GM12878 (cell line): ENCODE measurements at regions not wholly inside any gene's neighbourhood (a gene's known extent, or its start where the extent isn't known, plus 50 kb on each side); places are given as distances from the start of the nearest gene placed in this dataset.

ENCODE experiments used
- ATAC-seq: fragments of 200-7000 bp; cut with Tn5 transposase; 3 replicates; pipeline ENCODE4 v1.9.1; 2020; ENCODE audit warnings: mild to moderate bottlenecking, moderate library complexity
- BruUV-seq: library from RNA; stranded (reverse); fragments of 400-500 nt; replicated peaks from 2 replicates; lab custom pipeline; 2021; lab: Mats Ljungman, UMichigan
- CTCF ChIA-PET: fragments of 300-600 bp; sonication (Branson Sonifier 250); formaldehyde crosslinking; extraction: SDS; loops from one replicate; lab custom pipeline; 2021; ENCODE audit warnings: inconsistent platforms; lab: Yijun Ruan, JAX
- POLR2A ChIA-PET: fragments of 350-600 bp; formaldehyde crosslinking; extraction: SDS; loops from one replicate; lab custom pipeline; 2021; ENCODE audit warnings: inconsistent platforms; lab: Charles Lee
- RAD21 ChIA-PET: fragments of 300-600 bp; sonication (Branson Sonifier 250); formaldehyde crosslinking; loops from one replicate; lab custom pipeline; 2023; ENCODE audit warnings: antibody characterized with exemption; ENCODE audit not compliant: unreplicated experiment; lab: Charles Lee
- SMC1A ChIA-PET: fragments of 300-600 bp; sonication (Branson Sonifier 250); formaldehyde crosslinking; loops from one replicate; lab custom pipeline; 2023; ENCODE audit not compliant: unreplicated experiment, uncharacterized antibody; lab: Charles Lee
- DNase-seq: peaks from one replicate; pipeline ENCODE4 v3.0.0-alpha.2; 2011; ENCODE audit warnings: low read depth, low spot score
- FAIRE-seq: peaks from 3 replicates; lab custom pipeline; 2011; peaks lifted over from hg19 to GRCh38; lab: Jason Lieb, UNC
- H2AFZ ChIP-seq: 2 replicates; pipeline ENCODE4 v1.6.0; 2011; ENCODE audit warnings: low read depth, low read length, control low read depth; ENCODE audit not compliant: control insufficient read depth
- H3K27ac ChIP-seq: 2 replicates; pipeline ENCODE4 v1.5.1; 2011; ENCODE audit warnings: control low read depth; ENCODE audit not compliant: control insufficient read depth, insufficient read depth
- H3K27me3 ChIP-seq, 2 experiments: replicated peaks in 1 of 2; 2 replicates each; pipeline versions ENCODE4 v1.6.0 to v1.6.1; 2011; ENCODE audit warnings: low read length in 1 of 2; ENCODE audit not compliant: control insufficient read depth in 2 of 2, insufficient read depth in 2 of 2
- H3K36me3 ChIP-seq, 2 experiments: 2 replicates each; pipeline ENCODE4 v1.5.1; 2011; ENCODE audit warnings: low read length in 1 of 2; ENCODE audit not compliant: control insufficient read depth in 2 of 2, insufficient read depth in 2 of 2
- H3K4me1 ChIP-seq: 2 replicates; pipeline ENCODE4 v1.6.1; 2011; ENCODE audit warnings: mild to moderate bottlenecking, low read length, moderate library complexity, mixed read lengths; ENCODE audit not compliant: control insufficient read depth, insufficient read depth
- H3K4me2 ChIP-seq: 2 replicates; pipeline ENCODE4 v1.6.0; 2011; ENCODE audit warnings: control low read depth; ENCODE audit not compliant: control insufficient read depth, insufficient read depth
- H3K4me3 ChIP-seq: fragments of 200-600 bp; sonication (generic); 2 replicates; pipeline ENCODE4 v1.5.1; 2016
- H3K79me2 ChIP-seq: 2 replicates; pipeline ENCODE4 v1.6.0; 2011; ENCODE audit warnings: low read length; ENCODE audit not compliant: control insufficient read depth, insufficient read depth
- H3K9ac ChIP-seq: 2 replicates; pipeline ENCODE4 v1.8.0; 2011; ENCODE audit warnings: low read length, control low read depth, mixed read lengths; ENCODE audit not compliant: control insufficient read depth, insufficient read depth
- H3K9me3 ChIP-seq: replicated peaks from 3 replicates; pipeline ENCODE4 v1.5.1; 2011; ENCODE audit warnings: mild to moderate bottlenecking, low read length; ENCODE audit not compliant: control insufficient read depth, insufficient read depth
- H4K20me1 ChIP-seq: 2 replicates; pipeline ENCODE4 v1.6.0; 2011; ENCODE audit not compliant: control insufficient read depth, insufficient read depth
- BACH1 ChIP-seq: fragments of 450-650 bp; IDR thresholded peaks from 2 replicates; pipeline ENCODE4 v1.6.1; 2017; ENCODE audit warnings: mild to moderate bottlenecking, borderline replicate concordance
- BRCA1 ChIP-seq: IDR thresholded peaks from 2 replicates; pipeline ENCODE4 v1.6.1; 2011; ENCODE audit warnings: low read depth, low read length, improper control_type of control experiment
- NFIC ChIP-seq: IDR thresholded peaks from 2 replicates; pipeline ENCODE4 v1.6.1; 2012; ENCODE audit warnings: low read depth, mild to moderate bottlenecking, inconsistent platforms, low read length, moderate library complexity
- PBX3 ChIP-seq: IDR thresholded peaks from 2 replicates; pipeline ENCODE4 v1.6.1; 2011; ENCODE audit warnings: mild to moderate bottlenecking, low read depth, low read length, moderate library complexity; ENCODE audit not compliant: insufficient replicate concordance
- RCOR1 ChIP-seq: conservative IDR thresholded peaks from 2 replicates; pipeline ENCODE4 v1.6.1; 2012; ENCODE audit warnings: low read depth, low read length, improper control_type of control experiment
- SREBF2 ChIP-seq: IDR thresholded peaks from 2 replicates; pipeline ENCODE4 v1.6.1; 2012; ENCODE audit warnings: mild to moderate bottlenecking, low read length
- TAF1 ChIP-seq: IDR thresholded peaks from 2 replicates; pipeline ENCODE4 v1.6.1; 2011; ENCODE audit warnings: mild to moderate bottlenecking, low read depth, low read length, borderline replicate concordance
- ZBTB11 ChIP-seq: fragments of 450-650 bp; formaldehyde crosslinking; IDR thresholded peaks from 2 replicates; pipeline ENCODE4 v1.5.0; 2022; ENCODE audit warnings: mild to moderate bottlenecking, missing genetic modification characterization
- ZNF24 ChIP-seq: fragments of 450-650 bp; IDR thresholded peaks from 2 replicates; pipeline ENCODE4 v1.6.1; 2017; ENCODE audit warnings: antibody characterized with exemption, mild to moderate bottlenecking
- ZZZ3 ChIP-seq: IDR thresholded peaks from 2 replicates; pipeline ENCODE4 v1.6.1; 2011; ENCODE audit warnings: low read depth; ENCODE audit not compliant: control insufficient read depth, insufficient read length
- WGBS: methylation state at CpG from one replicate; pipeline ENCODE4 v1.1.6; 2016; ENCODE audit warnings: low lambda C conversion rate; ENCODE audit not compliant: insufficient replicate concordance, insufficient coverage; ENCODE audit errors: missing lambda C conversion rate; 5-methylcytosine and 5-hydroxymethylcytosine counted together
- in situ Hi-C: fragments of 300-500 bp; cut with MboI; formaldehyde crosslinking; loops from 9 replicates; pipeline ENCODE4 v1.14.3; 2018; ENCODE audit warnings: mixed read lengths
- intact Hi-C: fragments of 100-400 bp; cut with micrococcal nuclease; formaldehyde crosslinking; loops from one replicate; pipeline ENCODE4 v1.14.2; 2022; ENCODE audit not compliant: unreplicated experiment
- TF ChIP-seq, protein P1 (sequence below): IDR thresholded peaks from 2 replicates; pipeline ENCODE4 v1.6.1; 2012; ENCODE audit warnings: low read depth, low read length, improper control_type of control experiment
- TF ChIP-seq, protein P2 (sequence below): IDR thresholded peaks from 2 replicates; pipeline ENCODE4 v1.6.1; 2012; ENCODE audit warnings: low read depth, low read length, improper control_type of control experiment

DNA sequence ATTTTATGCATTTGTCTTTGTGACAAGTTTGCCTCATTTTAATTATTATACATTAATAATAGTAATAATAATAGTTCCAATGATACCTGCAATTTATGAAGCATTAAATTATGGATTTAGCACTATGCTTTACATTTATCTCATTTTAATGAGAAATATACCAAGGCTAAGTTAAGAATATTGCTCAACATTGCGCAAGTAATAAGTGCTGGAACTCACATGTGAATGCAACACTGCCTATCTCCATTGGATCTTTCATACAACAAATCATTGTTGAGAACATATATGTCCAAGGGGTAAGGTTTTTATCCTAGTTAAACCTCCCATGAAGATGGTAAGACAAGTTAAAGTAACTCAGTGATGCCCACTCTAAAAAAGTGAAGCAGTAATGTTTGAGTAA is 703.7 kb upstream of the SOX9 start (continued):
- no peak for TF ChIP-seq BRCA1
- no peak for TF ChIP-seq ZZZ3
- TF ChIP-seq TAF1 = no peak
- TF ChIP-seq, all 136 proteins: peak for 0

- no peak overlapping the region for H3K27ac ChIP-seq
- no peak for DNase-seq
- SMC1A ChIA-PET = no interaction called here
- no peak overlapping the region for H2AFZ ChIP-seq
- H4K20me1 ChIP-seq = no peaks in the 10 kb centered on the region
- H3K4me3 ChIP-seq = no peak overlapping the region
- no peaks in the 10 kb centered on the region for H3K36me3 ChIP-seq
- no peak for TF ChIP-seq BACH1
- no peak for TF ChIP-seq PBX3
- TF ChIP-seq, protein P1, sequence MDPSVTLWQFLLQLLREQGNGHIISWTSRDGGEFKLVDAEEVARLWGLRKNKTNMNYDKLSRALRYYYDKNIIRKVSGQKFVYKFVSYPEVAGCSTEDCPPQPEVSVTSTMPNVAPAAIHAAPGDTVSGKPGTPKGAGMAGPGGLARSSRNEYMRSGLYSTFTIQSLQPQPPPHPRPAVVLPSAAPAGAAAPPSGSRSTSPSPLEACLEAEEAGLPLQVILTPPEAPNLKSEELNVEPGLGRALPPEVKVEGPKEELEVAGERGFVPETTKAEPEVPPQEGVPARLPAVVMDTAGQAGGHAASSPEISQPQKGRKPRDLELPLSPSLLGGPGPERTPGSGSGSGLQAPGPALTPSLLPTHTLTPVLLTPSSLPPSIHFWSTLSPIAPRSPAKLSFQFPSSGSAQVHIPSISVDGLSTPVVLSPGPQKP = no peak
- TF ChIP-seq ZNF24 = no peak
- TF ChIP-seq, protein P2, sequence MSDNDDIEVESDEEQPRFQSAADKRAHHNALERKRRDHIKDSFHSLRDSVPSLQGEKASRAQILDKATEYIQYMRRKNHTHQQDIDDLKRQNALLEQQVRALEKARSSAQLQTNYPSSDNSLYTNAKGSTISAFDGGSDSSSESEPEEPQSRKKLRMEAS = no peak
- no peak for TF ChIP-seq NFIC
- TF ChIP-seq SREBF2 = no peak
- TF ChIP-seq ZBTB11 (CRISPR knock-in tag) = no peak
- no peak for TF ChIP-seq RCOR1
- TF ChIP-seq, all 136 proteins: peak for 0
- Histone ChIP-seq H3K4me1 (no peaks in the 10 kb centered on the region), H3K79me2 (no peaks in the 10 kb centered on the region), H3K27me3 (no peaks in the 10 kb centered on the region), H3K9ac (no peak overlapping the region), H3K4me2 (no peak overlapping the region), H3K9me3 (no peaks in the 10 kb centered on the region)
- in situ Hi-C loops (no loop called here), intact Hi-C loops (no loop called here)
- FAIRE-seq = no peak
- 0% methylated on average over 1 of the region's 1 CpG for WGBS
- POLR2A ChIA-PET = no interaction called here
- RAD21 ChIA-PET = no interaction called here
- BruUV-seq = no TSS peak
- CTCF ChIA-PET = no interaction called here
- ATAC-seq = no peak
These were observed 697.9 kb upstream of the SOX9 start for GRCh38 chr17:71422968-71423367.
